Superior temporal gyrus (tissue), 1 donor: ENCODE measurements at regions not wholly inside any gene's neighbourhood (a gene's known extent, or its start where the extent isn't known, plus 50 kb on each side); places are given as distances from the start of the nearest gene placed in this dataset.

Experiments used
- DNase-seq: peaks from one replicate; pipeline ENCODE4 v3.0.0-alpha.2; 2016; ENCODE audit errors: extremely low spot score

DNA sequence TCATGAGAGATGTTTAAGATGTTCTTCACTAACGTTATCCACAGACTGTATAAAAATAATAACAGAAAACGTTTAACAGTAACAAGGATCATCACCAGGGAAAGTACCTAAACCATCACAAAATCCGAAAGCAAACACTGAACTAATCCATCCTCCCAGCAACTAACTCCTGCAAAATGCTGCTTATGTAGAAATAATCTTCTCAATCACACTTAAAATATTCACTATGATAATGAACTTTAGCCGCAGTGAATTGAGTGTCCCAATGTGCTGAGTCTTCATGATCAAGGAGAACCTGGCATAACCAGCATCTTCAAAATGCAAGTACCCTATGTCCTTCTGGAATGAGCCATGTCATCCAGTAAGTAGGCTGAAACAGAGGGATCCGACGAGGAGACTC lies 166.1 kb downstream of the LTN1 start:
- DNase-seq, result no peak

DNA sequence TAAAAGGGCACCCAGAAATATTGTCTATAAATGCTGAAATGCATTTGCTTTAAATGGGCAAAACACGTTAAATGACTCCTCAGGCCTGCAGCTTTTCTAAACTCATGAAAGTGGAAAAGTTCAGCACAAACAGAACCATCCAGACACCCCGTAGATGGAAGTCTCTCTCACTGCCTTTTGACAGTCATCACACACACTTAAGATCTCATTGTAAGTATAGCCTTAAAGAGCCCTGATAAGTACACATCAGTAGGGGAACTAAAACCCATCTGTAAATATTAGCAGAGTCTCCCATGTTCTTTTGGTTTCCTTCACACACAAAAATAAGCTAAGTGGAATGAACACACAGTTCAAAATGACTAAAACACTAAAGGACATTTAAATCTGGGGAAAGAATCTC lies 166.7 kb downstream of the LTN1 start:
- DNase-seq, result no peak

DNA sequence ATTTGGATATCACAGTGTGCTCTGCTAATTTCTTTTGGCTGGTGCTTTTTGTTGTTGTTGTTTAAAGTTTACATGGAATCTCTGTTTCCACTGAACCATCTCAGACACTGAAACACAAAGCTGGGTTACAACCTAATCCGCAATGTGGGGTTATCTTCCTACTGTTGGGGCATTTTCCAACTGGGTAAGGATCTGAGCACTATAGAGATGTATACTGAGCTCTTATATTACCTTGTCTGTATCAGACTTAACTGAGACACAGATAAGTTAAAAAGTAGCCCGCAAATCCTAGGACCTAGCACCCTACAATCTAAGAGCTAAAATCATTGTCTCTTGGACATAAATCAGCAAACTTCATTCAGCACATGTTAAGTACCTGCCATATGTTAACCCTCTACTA lies 169.2 kb downstream of the LTN1 start:
- no peak for DNase-seq

DNA sequence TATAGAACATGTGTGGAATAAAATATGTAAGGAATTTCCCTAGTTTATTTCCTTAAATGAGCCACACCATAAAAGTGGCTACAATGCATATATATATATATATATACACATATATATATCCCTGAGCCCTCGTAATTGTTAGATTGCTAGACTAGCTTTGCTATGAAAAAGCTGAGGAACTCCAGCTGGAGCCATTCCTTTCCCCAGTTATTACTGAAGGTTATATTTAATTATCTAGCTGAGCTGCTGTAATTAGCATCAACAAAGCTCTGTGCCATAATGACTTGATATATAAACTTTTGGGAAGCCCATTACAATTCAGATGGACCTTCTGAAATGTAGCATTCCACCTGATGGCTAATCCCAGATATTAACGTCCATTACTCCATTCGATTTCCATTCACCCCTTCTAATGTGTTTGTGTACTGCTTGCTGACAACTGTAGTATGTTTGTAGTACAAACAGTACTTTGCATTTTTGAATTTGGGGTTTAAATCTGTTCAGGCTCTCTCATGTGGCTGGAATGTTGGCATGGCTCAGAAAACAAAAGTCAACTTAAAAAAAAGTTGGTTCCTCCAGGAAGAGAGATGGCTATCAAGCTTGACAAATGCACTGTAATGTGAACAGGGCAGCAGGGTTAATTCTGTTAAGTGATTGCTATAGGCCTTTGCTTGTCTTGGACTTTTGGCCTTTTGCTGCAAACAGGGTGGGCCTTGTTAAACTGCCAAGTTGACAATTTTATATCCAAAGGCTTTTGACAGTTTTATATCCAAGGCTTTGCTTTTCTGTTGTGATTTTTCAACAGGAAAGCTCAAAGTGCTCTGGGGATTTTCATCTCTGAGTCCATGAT lies 170.0 kb downstream of the LTN1 start:
- DNase-seq, result no peak

DNA sequence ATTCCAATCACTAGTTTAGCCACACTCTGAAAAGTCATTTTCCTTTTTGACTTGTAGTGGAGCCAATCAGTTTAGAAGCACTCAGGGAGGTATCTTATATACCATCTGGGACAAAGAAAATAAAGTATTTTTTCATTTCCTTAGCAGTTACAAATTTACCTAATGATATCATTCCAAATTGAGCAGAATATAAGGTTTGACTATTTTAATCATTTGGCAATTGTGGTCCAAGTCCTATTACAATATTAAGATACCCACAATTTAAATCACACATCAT lies 170.6 kb downstream of the LTN1 start:
- no peak for DNase-seq

DNA sequence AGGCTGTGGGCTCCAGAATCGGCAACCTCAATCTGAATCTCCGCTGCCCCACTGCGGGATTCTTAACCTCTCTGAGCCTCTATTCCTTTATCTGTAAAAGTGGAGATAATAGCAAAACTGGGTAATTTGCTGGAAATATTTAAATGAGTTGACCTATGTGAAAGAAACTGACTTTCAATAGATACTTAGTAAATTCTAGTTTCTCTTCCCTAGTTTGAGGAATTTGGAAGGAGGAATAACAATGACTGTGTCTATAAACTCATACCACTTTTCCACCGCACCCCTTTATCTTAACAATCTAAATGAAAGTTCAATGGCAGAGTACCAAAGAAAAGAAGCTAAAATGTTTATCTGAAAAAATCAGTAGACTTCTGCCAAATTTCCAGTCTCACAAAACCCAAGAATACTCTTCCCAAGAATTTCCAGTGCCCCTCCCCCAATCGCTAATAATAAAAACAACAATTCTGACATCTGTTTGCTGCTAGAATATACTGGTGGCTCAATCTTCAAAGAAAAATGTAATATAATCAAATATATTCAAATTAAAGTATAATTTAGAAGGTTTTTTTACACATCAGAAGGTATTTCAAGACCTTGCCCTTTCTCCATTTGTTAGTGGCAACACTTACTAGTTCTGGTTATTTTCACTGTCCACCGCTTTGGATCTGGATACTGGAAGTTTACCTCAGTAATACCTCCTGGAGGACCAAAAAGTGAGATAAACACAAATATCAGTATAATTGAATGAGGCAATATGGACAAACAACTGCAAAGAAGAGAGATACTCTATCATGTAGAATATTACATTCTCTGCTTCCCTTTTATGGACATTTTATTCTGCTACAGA lies 171.2 kb downstream of the LTN1 start:
- no peak for DNase-seq

DNA sequence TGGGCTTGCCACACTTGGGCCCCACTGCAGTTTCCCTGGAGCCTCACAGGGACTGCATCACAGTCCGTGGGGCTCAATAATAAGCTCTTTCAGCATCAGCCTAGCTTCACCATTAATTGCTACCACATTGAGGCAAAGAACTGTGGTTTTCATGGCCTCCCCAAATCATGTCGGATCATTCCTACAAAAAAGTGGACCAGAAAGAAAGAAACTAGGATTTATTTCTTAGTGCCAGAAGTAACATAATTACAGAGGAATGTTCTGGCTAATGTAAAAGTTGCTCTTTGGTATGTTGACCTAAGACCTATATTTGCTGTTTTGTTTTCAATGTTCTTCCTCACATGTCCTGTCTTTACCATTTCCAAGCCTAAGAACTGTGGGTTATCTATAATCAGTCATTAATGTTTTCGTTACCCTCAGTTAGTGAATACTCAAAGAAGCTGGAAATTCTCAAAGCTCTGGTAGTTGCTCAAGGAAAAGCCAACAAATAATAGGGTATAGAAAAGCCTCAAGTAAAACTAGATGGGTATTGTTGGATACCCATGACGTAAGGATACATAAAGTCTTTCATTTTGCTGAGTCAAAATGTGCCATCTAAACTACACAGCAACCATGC lies 173.9 kb downstream of the LTN1 start:
- no peak for DNase-seq

DNA sequence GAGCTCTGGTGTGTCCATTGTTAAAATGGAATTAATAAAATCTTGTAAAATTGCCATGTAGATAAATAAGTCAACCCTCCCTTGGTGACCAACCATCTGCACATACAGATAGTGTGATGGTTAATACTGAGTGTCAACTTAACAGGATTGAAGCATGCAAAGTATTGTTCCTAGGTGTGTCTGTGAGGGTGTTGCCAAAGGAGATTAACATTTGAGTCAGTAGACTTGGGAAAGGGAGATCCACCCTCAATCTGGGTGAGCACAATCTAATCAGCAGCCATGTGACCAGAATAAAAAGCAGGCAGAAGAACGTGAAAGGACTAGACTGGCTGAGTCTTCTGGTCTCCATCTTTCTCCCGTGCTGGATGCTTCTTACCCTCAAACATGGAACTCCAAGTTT lies 174.8 kb downstream of the LTN1 start:
- no peak for DNase-seq

DNA sequence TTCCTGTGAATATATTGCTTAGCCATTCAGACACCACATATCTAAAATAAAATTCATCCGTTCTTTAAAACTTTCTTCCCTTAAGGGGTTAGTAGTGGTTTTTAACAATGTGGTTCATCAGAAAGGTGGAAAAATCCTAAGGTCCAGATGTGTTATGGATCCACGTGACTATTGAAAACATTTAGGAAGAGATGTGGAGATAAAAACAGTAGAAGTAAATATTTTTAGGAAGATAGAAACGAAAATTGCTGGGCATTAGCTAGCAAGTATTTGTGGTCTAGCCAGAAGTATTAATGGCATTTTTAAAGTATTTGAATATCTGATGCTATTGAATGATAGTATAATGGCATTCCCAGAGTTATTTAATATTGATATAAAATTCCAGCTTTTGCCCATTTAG lies 180.8 kb downstream of the LTN1 start:
- no peak for DNase-seq

DNA sequence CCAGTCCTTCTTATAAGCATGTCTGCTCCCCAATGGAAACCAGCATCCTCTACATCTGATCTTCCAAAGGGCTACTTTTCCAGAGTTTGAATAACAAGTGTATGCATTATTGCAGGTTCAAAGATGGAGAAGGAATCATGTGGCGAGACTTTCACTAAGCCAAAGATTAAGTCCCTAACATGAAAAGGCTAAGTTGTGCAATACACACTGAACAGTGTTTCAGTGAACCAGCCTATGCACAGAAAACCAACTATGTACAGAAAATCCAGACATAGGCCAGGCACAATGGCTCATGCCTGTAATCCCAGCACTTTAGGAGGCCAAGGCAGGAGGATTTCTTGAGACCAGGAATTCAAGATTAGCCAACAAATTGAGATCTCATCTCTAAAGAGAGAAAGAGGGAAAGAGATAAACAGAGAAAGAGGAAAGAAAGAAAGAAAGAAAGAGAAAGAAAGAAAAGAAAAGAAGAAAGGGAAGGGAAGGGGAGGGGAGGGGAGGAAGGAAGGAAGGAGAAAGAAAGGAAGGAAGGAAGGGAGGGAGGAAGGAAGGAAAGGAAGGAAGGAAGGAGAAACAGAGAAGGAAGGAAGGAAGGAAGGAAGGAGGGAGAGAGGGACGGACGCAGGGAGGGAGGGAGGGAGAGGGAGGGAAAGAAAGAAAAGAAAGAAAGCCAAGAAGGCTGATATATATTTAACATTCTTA lies 181.7 kb downstream of the LTN1 start:
- DNase-seq, result no peak

DNA sequence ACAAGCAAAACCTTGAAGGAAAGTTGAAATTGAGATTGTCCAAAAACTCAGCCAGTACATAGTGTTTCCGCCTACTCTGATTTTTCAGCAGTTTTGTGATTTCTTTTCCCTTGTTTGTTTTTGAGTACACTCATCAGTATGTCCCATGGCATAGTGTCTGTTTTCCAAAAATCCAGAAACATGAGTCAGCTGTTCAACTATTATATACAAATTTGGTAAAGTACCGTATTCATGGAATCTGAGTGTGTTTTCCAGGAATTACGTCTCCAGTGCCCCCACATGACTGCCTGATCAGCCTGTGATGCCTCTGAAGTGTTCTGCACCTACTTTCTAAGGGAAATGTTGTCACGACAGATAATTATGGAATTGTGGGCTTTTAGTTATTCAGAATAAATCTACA lies 186.8 kb downstream of the LTN1 start:
- peak; percentile 32 for DNase-seq

DNA sequence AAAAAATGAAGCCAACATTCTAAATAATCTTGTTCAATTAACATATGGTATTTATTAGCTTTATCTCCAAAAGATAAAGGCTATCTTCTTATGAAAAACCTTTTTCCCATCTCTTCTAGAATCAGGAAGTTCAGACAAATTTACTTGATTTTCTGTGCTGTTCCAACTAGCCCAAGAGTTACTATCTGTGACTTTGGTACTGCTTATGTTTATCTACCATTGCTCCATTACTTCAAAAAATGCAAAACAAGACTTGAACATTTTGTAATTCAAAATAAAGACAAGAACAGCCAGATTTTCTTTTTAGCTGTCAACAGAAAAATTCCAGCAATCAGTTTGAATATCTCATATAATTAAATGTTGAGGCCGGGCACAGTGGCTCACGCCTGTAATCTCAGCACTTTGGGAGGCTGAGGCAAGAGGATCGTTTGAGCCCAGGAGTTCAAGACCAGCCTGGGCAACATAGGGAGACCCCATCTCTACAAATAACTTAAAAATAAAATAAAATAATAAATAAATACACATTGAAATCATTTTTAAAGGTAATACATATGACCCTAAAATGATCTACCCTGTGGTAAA lies 188.5 kb downstream of the LTN1 start:
- no peak for DNase-seq

DNA sequence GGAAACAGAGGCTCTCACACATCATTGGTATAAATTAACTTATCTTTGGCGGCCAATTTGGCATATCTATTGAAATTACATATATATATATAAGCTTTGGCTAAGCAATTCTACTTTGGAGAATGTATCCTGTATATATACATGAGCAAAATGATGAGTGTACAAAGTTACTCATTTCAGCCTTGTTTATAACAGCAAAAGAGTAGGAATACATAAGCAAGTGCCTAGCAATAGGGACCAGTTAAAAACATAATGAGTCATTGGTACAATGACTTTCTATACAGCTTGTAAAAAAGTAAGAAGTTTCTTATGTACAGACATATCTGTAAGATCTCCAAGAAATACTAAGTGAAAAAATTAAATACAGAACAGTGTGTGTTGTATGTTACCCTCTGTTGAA lies 190.8 kb downstream of the LTN1 start:
- DNase-seq, result no peak

DNA sequence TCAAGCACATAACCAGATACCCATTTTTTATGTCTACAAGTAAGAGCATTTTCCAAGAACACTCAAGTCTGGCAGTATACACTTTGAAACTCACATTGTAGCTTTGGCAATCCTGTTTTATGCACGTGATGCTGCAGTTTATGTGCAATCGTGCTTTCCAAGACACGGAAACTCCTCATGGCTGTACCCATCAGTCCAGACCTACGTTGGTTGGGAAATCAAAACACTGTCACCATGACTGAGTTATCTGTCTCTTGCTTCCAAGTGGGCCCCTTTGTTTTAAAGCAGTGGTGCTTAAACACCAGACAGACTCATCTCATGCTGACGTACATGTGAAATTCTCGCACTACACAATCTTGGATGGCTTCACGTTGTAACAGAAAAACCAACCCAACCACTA lies 192.8 kb downstream of the LTN1 start:
- no peak for DNase-seq

DNA sequence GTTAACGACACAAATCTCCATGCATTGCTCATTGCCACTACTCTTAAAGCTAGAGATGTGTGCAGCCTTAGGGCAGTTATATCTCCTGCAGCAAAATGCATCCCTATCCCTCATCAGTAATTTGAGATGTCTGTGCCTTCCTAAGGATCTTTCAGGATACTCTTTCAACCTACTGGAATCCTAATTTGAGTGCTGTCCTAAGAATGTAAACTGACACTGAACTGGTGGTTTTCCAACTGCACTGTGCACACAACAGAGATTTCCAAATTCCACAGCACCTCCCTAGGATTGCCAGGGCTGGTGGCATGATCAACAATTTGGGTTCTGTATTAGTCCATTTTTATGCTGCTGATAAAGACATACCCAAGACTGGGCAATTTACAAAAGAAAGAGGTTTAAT lies 193.9 kb downstream of the LTN1 start:
- no peak for DNase-seq

DNA sequence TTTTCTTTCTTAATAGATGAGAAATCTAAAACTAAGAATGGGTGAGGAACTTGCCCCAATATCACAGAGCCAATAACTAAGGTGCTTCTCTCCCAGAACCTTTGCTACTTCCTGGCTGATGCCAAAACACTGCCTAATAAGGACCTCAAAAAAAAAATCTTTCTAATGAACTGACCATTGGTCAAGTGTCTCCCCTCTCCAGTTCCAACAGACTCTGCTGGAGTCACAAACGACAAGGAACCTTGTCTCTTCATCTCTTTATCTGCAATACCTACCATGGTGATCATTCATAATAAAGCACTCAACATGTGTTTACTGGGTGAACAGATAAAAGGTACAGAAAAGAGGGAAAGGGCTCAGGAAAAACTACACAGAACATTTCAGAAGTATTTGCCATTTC lies 197.4 kb downstream of the LTN1 start:
- DNase-seq, result no peak

DNA sequence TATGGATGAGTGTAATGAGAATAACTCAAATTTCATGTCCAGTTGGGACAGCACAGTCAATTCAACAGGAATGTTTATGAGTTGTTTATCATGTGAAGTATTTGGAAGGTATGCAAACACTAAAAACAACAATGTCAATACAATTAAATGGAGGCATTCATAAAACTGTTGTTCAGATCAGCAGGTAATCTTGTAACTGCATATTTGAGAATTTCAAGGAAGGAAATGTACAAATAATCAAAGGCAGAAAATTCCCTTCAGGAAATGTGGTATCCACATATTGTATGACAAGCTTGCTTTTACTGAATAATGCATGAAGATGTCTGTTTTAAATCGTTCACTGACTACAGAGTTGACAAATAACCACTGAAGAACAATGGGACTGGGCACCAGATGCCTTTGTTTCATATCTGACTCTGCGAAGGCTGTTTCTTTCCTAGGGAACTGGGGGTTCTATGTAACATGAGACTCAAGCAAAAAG lies 198.3 kb downstream of the LTN1 start:
- DNase-seq, result peak; percentile 28

DNA sequence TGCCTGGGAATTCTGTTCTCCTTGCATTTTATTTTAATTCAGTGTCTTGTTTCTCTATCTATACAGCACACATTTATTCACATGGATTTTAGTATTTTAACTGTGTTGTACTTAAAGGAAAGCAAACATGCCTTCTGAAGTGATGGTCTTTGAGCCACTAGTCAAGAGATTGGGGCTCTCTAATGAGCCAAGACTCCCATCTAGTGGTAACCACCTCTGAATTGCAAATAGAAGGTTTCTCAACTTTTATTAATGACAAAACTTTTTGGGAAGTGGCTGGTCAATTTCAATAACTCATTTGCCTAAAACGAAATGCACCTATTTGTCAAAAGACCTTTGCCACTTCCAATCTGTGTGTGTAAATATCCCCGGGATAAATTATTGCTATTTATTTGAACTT lies 199.6 kb downstream of the LTN1 start:
- peak; percentile 65 for DNase-seq

DNA sequence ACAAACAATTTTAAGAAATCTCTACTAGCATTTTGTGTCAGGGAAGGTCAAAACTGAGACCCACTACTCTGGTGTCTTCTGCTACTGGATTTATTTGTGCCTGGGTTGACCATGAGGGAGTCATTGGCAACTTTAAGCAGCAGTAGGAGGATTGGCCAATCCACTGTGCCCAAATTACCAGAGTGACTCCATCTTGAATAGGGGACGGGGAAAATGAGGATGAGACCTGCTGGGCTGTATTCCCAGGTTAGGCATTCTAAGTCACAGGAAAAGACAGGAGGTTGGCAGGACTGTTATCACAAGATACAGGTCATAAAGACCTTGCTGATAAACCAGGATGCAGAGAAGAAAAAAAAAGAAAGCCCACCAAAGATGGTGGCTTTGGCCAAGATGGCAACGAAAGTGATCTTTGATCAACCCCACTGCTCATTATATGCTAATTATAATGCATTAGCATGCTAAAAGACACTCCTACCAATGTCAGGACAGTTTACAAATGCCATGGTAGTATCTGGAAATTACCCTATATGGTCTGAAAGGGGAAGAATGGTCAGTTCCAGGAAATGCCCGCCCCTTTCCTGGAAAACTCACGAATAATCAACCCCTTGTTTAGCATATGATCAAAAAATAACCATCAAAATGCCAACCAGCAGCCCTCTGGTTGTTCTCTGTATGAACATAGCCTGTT lies 200.9 kb downstream of the LTN1 start:
- DNase-seq, result no peak

DNA sequence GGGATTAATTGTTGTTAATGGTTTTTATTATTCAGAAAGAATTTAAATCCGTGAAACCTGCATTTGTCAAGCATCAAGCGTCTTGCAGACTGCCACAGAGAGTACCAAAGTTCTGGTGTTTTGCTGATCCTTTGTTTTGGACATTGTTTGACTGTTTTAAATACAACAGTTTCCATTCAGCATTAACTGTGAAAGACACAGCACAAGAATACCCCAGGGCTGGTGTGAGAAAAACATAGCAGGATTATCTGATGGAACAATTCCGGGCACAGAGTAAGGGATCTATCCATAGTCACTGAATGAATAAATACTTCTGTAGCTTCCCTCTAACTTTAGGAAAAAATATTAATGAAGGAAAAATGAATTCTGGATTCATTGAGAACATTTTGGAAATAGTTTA lies 202.3 kb downstream of the LTN1 start:
- DNase-seq, result peak; percentile 25

DNA sequence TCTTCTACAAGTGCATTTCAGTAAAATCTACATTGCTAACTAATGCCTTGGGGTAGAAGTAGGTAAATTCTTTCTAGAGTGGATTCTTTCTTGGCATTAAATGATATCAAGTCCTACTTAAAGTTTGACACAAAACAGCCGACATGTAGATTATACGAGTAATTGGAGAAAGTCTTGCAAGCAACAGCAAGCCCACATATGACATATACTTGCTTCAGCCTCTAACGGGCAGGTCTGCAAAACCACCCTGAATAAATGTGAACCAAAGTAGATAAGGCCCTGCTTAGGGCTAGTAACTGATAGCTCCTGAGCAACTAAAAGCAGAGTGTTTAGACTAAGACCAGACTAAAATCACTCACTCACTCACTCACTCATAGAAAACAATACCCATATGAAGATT lies 203.2 kb downstream of the LTN1 start:
- no peak for DNase-seq
